ENCODE measurements at regions not wholly inside any gene's neighbourhood (a gene's known extent, or its start where the extent isn't known, plus 50 kb on each side); places are given as distances from the start of the nearest gene placed in this dataset.

DNA sequence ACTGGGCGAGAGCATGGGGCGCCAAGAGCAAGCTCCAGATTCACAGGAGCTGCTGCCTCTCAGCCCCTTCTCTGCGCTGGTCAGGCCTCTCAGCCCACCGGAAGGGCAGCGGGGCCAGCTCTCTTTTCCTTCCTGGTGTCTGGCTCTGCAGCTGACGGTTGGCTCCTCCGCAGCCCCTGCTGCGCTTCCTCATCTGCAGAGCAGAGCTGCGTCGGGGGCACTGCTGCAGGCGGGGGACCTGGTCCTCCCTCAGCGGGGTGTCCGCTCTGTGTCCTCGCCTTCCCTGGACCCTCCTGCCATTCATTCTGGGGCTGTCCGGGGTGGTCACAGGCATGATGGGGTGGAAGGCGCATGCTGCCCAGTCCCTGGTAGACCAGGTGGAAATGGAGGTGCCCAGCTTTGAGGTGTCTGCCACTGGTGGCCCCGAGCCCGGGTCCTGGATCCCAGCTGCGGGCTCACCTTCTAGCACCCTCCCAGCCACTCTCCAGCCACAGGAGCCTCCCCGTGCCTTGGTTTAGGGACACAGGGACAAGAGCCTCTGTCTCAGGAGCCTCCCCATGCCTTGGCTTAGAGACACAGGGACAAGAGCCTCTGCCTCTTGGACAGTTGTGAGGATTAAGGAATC, 84.8 kb downstream of the IRF8 start:
- H3K9me3 ChIP-seq: no peaks in the 10 kb centered on the region
- TF ChIP-seq CTCF (IDR thresholded peaks at IDR 0.05): no peak
- peaks cover 30 to 31% of the 10 kb centered on the region in 2 experiments for H3K4me1 ChIP-seq (ENCODE audit: control insufficient read depth in 1 of 2, insufficient read depth in 1 of 2, low read depth in 1 of 2, low read length in 1 of 2)
- no peak overlapping the region for H3K4me3 ChIP-seq (ENCODE audit: low read depth in 1 of 2, low read length in 1 of 2)
- H3K27me3 ChIP-seq: peaks cover 98% of the 10 kb centered on the region
- no peak overlapping the region for H3K27ac ChIP-seq
- H3K36me3 ChIP-seq: no peaks in the 10 kb centered on the region

DNA sequence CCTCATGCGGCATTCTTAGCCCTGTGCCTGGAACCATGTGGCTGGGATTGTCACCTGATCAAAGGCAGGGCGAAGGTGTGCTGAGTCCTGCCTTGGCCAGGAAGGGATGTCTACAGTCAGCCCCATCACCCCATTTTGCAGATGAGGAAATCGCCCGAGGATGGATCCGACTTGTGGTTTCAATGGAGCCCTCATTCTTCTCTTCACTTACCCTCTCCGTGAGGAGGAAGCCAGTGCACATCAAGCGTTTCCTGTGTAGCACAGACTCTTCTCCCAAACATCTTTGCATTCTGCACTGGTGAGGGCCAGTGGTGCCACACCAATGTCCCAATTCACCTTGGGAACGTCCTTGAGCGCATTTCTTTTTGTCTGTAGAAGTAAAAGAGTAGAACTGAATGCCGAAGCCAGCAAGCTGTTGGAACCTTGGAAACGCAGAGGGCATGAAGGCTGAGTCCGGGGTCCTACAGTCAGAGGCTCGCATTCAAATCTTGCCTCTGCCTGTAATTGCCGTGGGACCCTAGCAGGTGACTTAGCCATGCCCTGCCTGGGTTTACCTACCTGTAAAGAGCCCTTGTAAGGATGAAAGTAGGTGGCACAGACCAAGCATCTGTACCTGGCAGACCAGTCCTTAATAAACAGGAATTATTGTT, 85.4 kb downstream of the IRF8 start:
- no peak for TF ChIP-seq CTCF (IDR thresholded peaks at IDR 0.05)
- Histone ChIP-seq H3K36me3 (no peaks in the 10 kb centered on the region), H3K27me3 (peaks cover 98% of the 10 kb centered on the region), H3K9me3 (no peaks in the 10 kb centered on the region), H3K4me3 (ENCODE audit: low read depth in 1 of 2, low read length in 1 of 2) (no peak overlapping the region), H3K4me1 (ENCODE audit: control insufficient read depth in 1 of 2, insufficient read depth in 1 of 2, low read depth in 1 of 2, low read length in 1 of 2) (peaks cover 29 to 31% of the 10 kb centered on the region in 2 experiments), H3K27ac (no peak overlapping the region)

DNA sequence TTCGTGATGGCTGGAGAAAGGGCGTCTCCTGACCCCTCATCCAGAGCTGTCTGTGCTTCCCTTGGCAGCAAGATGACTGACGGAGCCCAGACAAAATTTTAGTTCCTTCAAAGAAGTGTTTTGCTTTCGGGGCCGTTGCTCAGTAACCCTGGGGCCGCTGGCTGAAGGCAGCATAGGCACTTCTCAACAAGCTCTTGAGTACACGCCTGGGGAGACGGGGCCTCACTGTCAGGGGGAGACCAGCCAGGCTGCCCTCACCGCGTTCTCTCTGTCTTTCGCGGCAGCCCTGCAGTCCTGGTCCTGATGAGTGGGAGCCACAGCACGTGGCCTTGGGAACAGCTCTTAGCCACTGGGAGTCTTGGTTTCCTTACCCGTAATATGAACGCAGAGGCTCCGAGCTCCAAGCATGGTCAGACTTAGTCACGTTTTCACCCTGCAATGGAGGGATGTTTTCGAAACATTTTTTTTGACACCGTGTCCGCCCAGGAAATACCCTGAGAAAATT, 86.0 kb downstream of the IRF8 start:
- H3K27me3 ChIP-seq: peaks cover 95% of the 10 kb centered on the region
- no peak overlapping the region for H3K4me3 ChIP-seq (ENCODE audit: low read depth in 1 of 2, low read length in 1 of 2)
- H3K4me1 ChIP-seq (ENCODE audit: control insufficient read depth in 1 of 2, insufficient read depth in 1 of 2, low read depth in 1 of 2, low read length in 1 of 2): peaks cover 29 to 31% of the 10 kb centered on the region in 2 experiments
- H3K9me3 ChIP-seq: no peaks in the 10 kb centered on the region
- no peak overlapping the region for H3K27ac ChIP-seq
- TF ChIP-seq CTCF (IDR thresholded peaks at IDR 0.05): no peak
- H3K36me3 ChIP-seq: no peaks in the 10 kb centered on the region

GRCh38 chr16:85986931-85987749, 88.2 kb downstream of the IRF8 start:
- Histone ChIP-seq H3K36me3 (no peaks in the 10 kb centered on the region), H3K4me1 (ENCODE audit: control insufficient read depth in 1 of 2, insufficient read depth in 1 of 2, low read depth in 1 of 2, low read length in 1 of 2) (peaks cover 29 to 31% of the 10 kb centered on the region in 2 experiments), H3K27ac (no peak overlapping the region), H3K27me3 (peaks cover 74% of the 10 kb centered on the region), H3K4me3 (ENCODE audit: low read depth in 1 of 2, low read length in 1 of 2) (no peak overlapping the region), H3K9me3 (no peaks in the 10 kb centered on the region)
- no peak for TF ChIP-seq CTCF (IDR thresholded peaks at IDR 0.05)

DNA sequence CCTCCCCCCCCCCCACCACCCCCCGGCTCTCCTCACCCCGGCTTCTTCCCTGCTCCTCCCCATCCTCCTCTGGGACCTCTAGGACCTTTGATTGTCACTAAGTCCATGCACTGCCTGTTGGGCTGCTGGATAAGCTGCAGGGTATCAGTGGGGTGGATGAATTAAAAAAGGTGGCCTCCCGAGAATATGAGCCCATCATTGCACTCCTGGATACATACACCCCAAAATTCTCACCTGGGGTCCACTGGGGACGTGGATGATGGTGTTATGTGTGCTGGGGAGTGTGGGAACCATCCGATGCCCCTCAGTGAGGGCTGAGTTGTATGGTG, 88.8 kb downstream of the IRF8 start:
- H3K4me3 ChIP-seq (ENCODE audit: low read depth in 1 of 2, low read length in 1 of 2): no peak overlapping the region
- peaks cover 68% of the 10 kb centered on the region for H3K27me3 ChIP-seq
- peaks cover 25% of the 10 kb centered on the region in 2 experiments for H3K4me1 ChIP-seq (ENCODE audit: control insufficient read depth in 1 of 2, insufficient read depth in 1 of 2, low read depth in 1 of 2, low read length in 1 of 2)
- no peak for TF ChIP-seq CTCF (IDR thresholded peaks at IDR 0.05)
- H3K9me3 ChIP-seq: no peaks in the 10 kb centered on the region
- H3K36me3 ChIP-seq: no peaks in the 10 kb centered on the region
- no peak overlapping the region for H3K27ac ChIP-seq

Data from neutrophil (primary cell).